Mucosa of rectum (tissue), 2 donors: ENCODE measurements at regions not wholly inside any gene's neighbourhood (a gene's known extent, or its start where the extent isn't known, plus 50 kb on each side); places are given as distances from the start of the nearest gene placed in this dataset.
"Not testable (repeated sequence)": the region's sequence is repeated elsewhere in the genome, so short reads cannot be mapped to it uniquely, and the experiment has no call there.

Experiments used
- H3K27ac ChIP-seq, 2 donors: one replicate each; pipeline ENCODE4 v1.7.0; 2013; ENCODE audit warnings: inconsistent platforms in 2 of 2, low read depth in 2 of 2, low read length in 2 of 2
- H3K27me3 ChIP-seq, 2 donors: one replicate each; pipeline ENCODE4 v1.7.0; 2013; ENCODE audit warnings: low read length in 2 of 2; ENCODE audit not compliant: control insufficient read depth in 2 of 2, insufficient read depth in 2 of 2
- H3K36me3 ChIP-seq, 2 donors: one replicate each; pipeline ENCODE4 v1.7.0; 2013; ENCODE audit warnings: low read length in 2 of 2; ENCODE audit not compliant: control insufficient read depth in 2 of 2, insufficient read depth in 2 of 2
- H3K4me1 ChIP-seq, 2 donors: one replicate each; pipeline ENCODE4 v1.7.0; 2013; ENCODE audit warnings: low read length in 2 of 2, mild to moderate bottlenecking in 1 of 2; ENCODE audit not compliant: control insufficient read depth in 2 of 2, insufficient read depth in 2 of 2
- H3K4me3 ChIP-seq, 2 donors: one replicate each; pipeline ENCODE4 v1.7.0; 2013; ENCODE audit warnings: low read length in 2 of 2
- H3K9ac ChIP-seq, 2 donors: one replicate each; pipeline ENCODE4 v1.7.0; 2013; ENCODE audit warnings: low read length in 2 of 2, low read depth in 1 of 2, mild to moderate bottlenecking in 1 of 2
- H3K9me3 ChIP-seq, 2 donors: one replicate each; pipeline ENCODE4 v1.7.0; 2013; ENCODE audit warnings: low read length in 2 of 2; ENCODE audit not compliant: control insufficient read depth in 2 of 2
- donor health status: healthy.
- donor health status: Normal muscosa, but diverticular disease.

- H3K27me3 ChIP-seq: no peaks in the 10 kb centered on the region
- no peak overlapping the region for H3K4me3 ChIP-seq
- no peak overlapping the region for H3K27ac ChIP-seq
- no peak overlapping the region for H3K9ac ChIP-seq
- no peaks in the 10 kb centered on the region for H3K9me3 ChIP-seq
- no peaks in the 10 kb centered on the region for H3K4me1 ChIP-seq
- no peaks in the 10 kb centered on the region for H3K36me3 ChIP-seq
Observed at GRCh38 chr7:39824456-39825200, 125.4 kb upstream of the CDK13 start.

- no peaks in the 10 kb centered on the region for H3K36me3 ChIP-seq
- H3K9ac ChIP-seq: no peak overlapping the region
- no peak overlapping the region for H3K27ac ChIP-seq
- no peaks in the 10 kb centered on the region for H3K9me3 ChIP-seq
- H3K4me1 ChIP-seq: no peaks in the 10 kb centered on the region
- no peaks in the 10 kb centered on the region for H3K27me3 ChIP-seq
- H3K4me3 ChIP-seq: no peak overlapping the region
Observed at GRCh38 chr7:39825401-39825980, 124.6 kb upstream of the CDK13 start.

GRCh38 chr7:39826166-39826565, 123.9 kb upstream of the CDK13 start:
- no peaks in the 10 kb centered on the region for H3K36me3 ChIP-seq
- no peaks in the 10 kb centered on the region for H3K27me3 ChIP-seq
- no peaks in the 10 kb centered on the region for H3K4me1 ChIP-seq
- H3K9ac ChIP-seq: no peak overlapping the region
- no peak overlapping the region for H3K27ac ChIP-seq
- H3K9me3 ChIP-seq: no peaks in the 10 kb centered on the region
- no peak overlapping the region for H3K4me3 ChIP-seq

- Histone ChIP-seq H3K9me3 (no peaks in the 10 kb centered on the region), H3K4me1 (no peaks in the 10 kb centered on the region), H3K27me3 (peaks cover 0 to 3% of the 10 kb centered on the region in 2 donors)
Observed at GRCh38 chr7:39827571-39827970, 122.5 kb upstream of the CDK13 start.

GRCh38 chr7:39829028-39829427, 121.0 kb upstream of the CDK13 start:
- peaks cover 0 to 3% of the 10 kb centered on the region in 2 donors for H3K27me3 ChIP-seq

More at GRCh38 chr7:39827571-39827970, 122.5 kb upstream of the CDK13 start:
- Histone ChIP-seq H3K36me3 (no peaks in the 10 kb centered on the region), H3K27ac (no peak overlapping the region), H3K9ac (no peak overlapping the region), H3K4me3 (no peak overlapping the region)

GRCh38 chr7:39832519-39833085, 117.5 kb upstream of the CDK13 start:
- H3K9me3 ChIP-seq: no peaks in the 10 kb centered on the region
- H3K4me3 ChIP-seq: no peak overlapping the region
- H3K4me1 ChIP-seq: no peaks in the 10 kb centered on the region
- peaks cover 0 to 3% of the 10 kb centered on the region in 2 donors for H3K27me3 ChIP-seq
- H3K36me3 ChIP-seq: no peaks in the 10 kb centered on the region
- H3K27ac ChIP-seq: no peak overlapping the region
- no peak overlapping the region for H3K9ac ChIP-seq

More at GRCh38 chr7:39829028-39829427, 121.0 kb upstream of the CDK13 start:
- H3K4me3 ChIP-seq: no peak overlapping the region
- H3K9me3 ChIP-seq: no peaks in the 10 kb centered on the region
- no peaks in the 10 kb centered on the region for H3K4me1 ChIP-seq
- H3K27ac ChIP-seq: no peak overlapping the region
- H3K36me3 ChIP-seq: no peaks in the 10 kb centered on the region
- no peak overlapping the region for H3K9ac ChIP-seq

GRCh38 chr7:39833180-39833799, 116.8 kb upstream of the CDK13 start:
- not testable (repeated sequence) for H3K4me1 ChIP-seq, H3K9me3 ChIP-seq, H3K9ac ChIP-seq, H3K27ac ChIP-seq, H3K27me3 ChIP-seq, H3K36me3 ChIP-seq
- H3K4me3 ChIP-seq: peak overlapping the region in 1 of 2 donors; percentile 52

GRCh38 chr7:39833865-39834634, 116.0 kb upstream of the CDK13 start:
- H3K4me3 ChIP-seq, H3K4me1 ChIP-seq, H3K9ac ChIP-seq, H3K27ac ChIP-seq, H3K9me3 ChIP-seq, H3K36me3 ChIP-seq, H3K27me3 ChIP-seq: not testable (repeated sequence)

- Histone ChIP-seq H3K4me3 (no peak overlapping the region), H3K36me3 (no peaks in the 10 kb centered on the region), H3K4me1 (no peaks in the 10 kb centered on the region), H3K27ac (no peak overlapping the region), H3K9me3 (no peaks in the 10 kb centered on the region), H3K9ac (no peak overlapping the region), H3K27me3 (no peaks in the 10 kb centered on the region)
Observed at GRCh38 chr7:39838326-39838725, 111.7 kb upstream of the CDK13 start.
